GM19351 (cell line): ENCODE measurements at regions not wholly inside any gene's neighbourhood (a gene's known extent, or its start where the extent isn't known, plus 50 kb on each side); places are given as distances from the start of the nearest gene placed in this dataset.
"Not testable (repeated sequence)": the region's sequence is repeated elsewhere in the genome, so short reads cannot be mapped to it uniquely, and the experiment has no call there.

ENCODE experiments used
- ATAC-seq: cut with Tn5 transposase; IDR thresholded peaks from one replicate; pipeline ENCODE4 v1.9.1; 2021; ENCODE audit warnings: mild to moderate bottlenecking, moderate library complexity; ENCODE audit not compliant: unreplicated experiment

GRCh38 chr1:76687307-76688175, 179.7 kb upstream of the ST6GALNAC5 start:
- no peak for ATAC-seq

- ATAC-seq, result no peak
These were observed 176.5 kb upstream of the ST6GALNAC5 start for GRCh38 chr1:76690766-76691165.

GRCh38 chr1:76695535-76695934, 171.7 kb upstream of the ST6GALNAC5 start:
- no peak for ATAC-seq

- no peak for ATAC-seq
These were observed 169.9 kb upstream of the ST6GALNAC5 start for GRCh38 chr1:76697361-76697760.

GRCh38 chr1:76699646-76700045, 167.6 kb upstream of the ST6GALNAC5 start:
- ATAC-seq, result not testable (repeated sequence)

- not testable (repeated sequence) for ATAC-seq
These were observed 167.1 kb upstream of the ST6GALNAC5 start for GRCh38 chr1:76700200-76700599.

GRCh38 chr1:76705560-76705959, 161.7 kb upstream of the ST6GALNAC5 start:
- ATAC-seq, result no peak

GRCh38 chr1:76713535-76713934, 153.7 kb upstream of the ST6GALNAC5 start:
- ATAC-seq, result peak; percentile 55

GRCh38 chr1:76715474-76715873, 151.8 kb upstream of the ST6GALNAC5 start:
- ATAC-seq, result no peak

GRCh38 chr1:76723949-76724348, 143.3 kb upstream of the ST6GALNAC5 start:
- ATAC-seq, result no peak

GRCh38 chr1:76724816-76725215, 142.5 kb upstream of the ST6GALNAC5 start:
- ATAC-seq, result no peak

- ATAC-seq, result no peak
These were observed 141.2 kb upstream of the ST6GALNAC5 start for GRCh38 chr1:76725864-76726619.

- ATAC-seq, result no peak
These were observed 139.8 kb upstream of the ST6GALNAC5 start for GRCh38 chr1:76727520-76727919.

GRCh38 chr1:76729142-76729541, 138.1 kb upstream of the ST6GALNAC5 start:
- ATAC-seq, result no peak

GRCh38 chr1:76730027-76730426, 137.3 kb upstream of the ST6GALNAC5 start:
- no peak for ATAC-seq

GRCh38 chr1:76738355-76738754, 128.9 kb upstream of the ST6GALNAC5 start:
- not testable (repeated sequence) for ATAC-seq

- not testable (repeated sequence) for ATAC-seq
These were observed 126.3 kb upstream of the ST6GALNAC5 start for GRCh38 chr1:76740956-76741355.

- no peak for ATAC-seq
These were observed 122.3 kb upstream of the ST6GALNAC5 start for GRCh38 chr1:76744989-76745388.

- no peak for ATAC-seq
These were observed 121.1 kb upstream of the ST6GALNAC5 start for GRCh38 chr1:76746206-76746605.

- no peak for ATAC-seq
These were observed 112.5 kb upstream of the ST6GALNAC5 start for GRCh38 chr1:76754730-76755129.

GRCh38 chr1:76759171-76759860, 108.0 kb upstream of the ST6GALNAC5 start:
- ATAC-seq, result no peak
